Osteocyte (in vitro differentiated cells): ENCODE measurements at regions not wholly inside any gene's neighbourhood (a gene's known extent, or its start where the extent isn't known, plus 50 kb on each side); places are given as distances from the start of the nearest gene placed in this dataset.

Source experiments
- DNase-seq: peaks from one replicate; pipeline ENCODE4 v3.0.0; 2021; ENCODE audit warnings: mixed read lengths; ENCODE audit not compliant: unreplicated experiment; ENCODE audit errors: extremely low spot score
- H3K27ac Mint-ChIP-seq: one replicate; pipeline ENCODE4 v1.8.0; 2021; ENCODE audit warnings: mild to moderate bottlenecking, mixed read lengths; ENCODE audit not compliant: unreplicated experiment
- H3K27me3 Mint-ChIP-seq: one replicate; pipeline ENCODE4 v1.8.0; 2021; ENCODE audit warnings: mixed read lengths; ENCODE audit not compliant: unreplicated experiment
- H3K36me3 Mint-ChIP-seq: one replicate; pipeline ENCODE4 v1.8.0; 2021; ENCODE audit warnings: mixed read lengths; ENCODE audit not compliant: unreplicated experiment
- H3K4me1 Mint-ChIP-seq: one replicate; pipeline ENCODE4 v1.8.0; 2021; ENCODE audit warnings: mixed read lengths; ENCODE audit not compliant: unreplicated experiment
- H3K4me3 Mint-ChIP-seq: one replicate; pipeline ENCODE4 v1.8.0; 2021; ENCODE audit warnings: mild to moderate bottlenecking, moderate library complexity, mixed read lengths; ENCODE audit not compliant: unreplicated experiment
- H3K9me3 Mint-ChIP-seq: one replicate; pipeline ENCODE4 v1.8.0; 2021; ENCODE audit warnings: mixed read lengths; ENCODE audit not compliant: unreplicated experiment
- TF ChIP-seq, protein P1 (sequence below): fragments of 200-600 bp; sonication (generic); IDR thresholded peaks from 2 replicates; pipeline ENCODE4 v1.5.0; 2021; ENCODE audit warnings: antibody characterized with exemption, mild to moderate bottlenecking, moderate library complexity

DNA sequence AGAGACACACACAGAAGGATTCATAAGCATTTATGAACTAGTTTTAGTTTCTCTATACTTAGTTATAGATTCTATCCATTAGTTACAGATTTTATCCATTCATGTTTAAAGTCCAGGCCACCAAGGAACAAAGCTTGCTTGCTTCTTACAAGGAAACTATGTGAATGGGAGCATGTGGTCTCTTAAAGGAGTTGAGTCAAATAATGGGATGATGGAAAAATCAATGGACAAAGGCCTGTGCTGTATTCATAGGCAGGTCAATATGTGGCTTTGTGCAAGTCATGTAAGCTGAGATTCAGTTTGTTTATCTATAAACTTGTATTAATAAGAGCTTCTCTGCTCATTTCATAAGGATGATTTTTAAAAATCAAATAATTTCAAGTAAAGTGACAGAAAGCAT, 172.8 kb upstream of the CDK1 start:
- Mint-ChIP-seq H3K4me1 (peaks cover 4% of the 10 kb centered on the region), H3K9me3 (no peaks in the 10 kb centered on the region), H3K4me3 (no peak overlapping the region), H3K27ac (no peak overlapping the region), H3K36me3 (no peaks in the 10 kb centered on the region), H3K27me3 (no peaks in the 10 kb centered on the region)
- DNase-seq: no peak
- TF ChIP-seq, protein P1, sequence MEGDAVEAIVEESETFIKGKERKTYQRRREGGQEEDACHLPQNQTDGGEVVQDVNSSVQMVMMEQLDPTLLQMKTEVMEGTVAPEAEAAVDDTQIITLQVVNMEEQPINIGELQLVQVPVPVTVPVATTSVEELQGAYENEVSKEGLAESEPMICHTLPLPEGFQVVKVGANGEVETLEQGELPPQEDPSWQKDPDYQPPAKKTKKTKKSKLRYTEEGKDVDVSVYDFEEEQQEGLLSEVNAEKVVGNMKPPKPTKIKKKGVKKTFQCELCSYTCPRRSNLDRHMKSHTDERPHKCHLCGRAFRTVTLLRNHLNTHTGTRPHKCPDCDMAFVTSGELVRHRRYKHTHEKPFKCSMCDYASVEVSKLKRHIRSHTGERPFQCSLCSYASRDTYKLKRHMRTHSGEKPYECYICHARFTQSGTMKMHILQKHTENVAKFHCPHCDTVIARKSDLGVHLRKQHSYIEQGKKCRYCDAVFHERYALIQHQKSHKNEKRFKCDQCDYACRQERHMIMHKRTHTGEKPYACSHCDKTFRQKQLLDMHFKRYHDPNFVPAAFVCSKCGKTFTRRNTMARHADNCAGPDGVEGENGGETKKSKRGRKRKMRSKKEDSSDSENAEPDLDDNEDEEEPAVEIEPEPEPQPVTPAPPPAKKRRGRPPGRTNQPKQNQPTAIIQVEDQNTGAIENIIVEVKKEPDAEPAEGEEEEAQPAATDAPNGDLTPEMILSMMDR: no peak

DNA sequence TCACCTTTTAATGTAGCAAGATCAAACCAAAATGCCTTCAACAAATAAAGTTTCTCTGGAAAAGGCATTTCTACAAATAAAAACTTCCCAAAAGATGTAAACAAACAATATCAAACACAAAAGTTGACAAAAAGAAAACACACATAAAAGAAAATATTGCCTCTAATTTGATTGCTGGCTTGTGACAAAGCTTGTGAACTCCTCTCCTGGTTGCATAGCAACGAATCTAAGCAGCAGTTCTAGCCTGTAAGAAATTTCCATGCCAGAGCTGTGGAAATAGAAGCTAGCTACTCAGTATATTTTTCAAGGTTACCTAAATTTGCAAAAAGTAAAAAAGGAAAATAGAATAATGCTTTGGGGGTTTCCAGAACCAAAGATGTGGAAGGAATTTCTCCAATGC, 173.9 kb upstream of the CDK1 start:
- Mint-ChIP-seq H3K27ac (no peak overlapping the region), H3K4me1 (peaks cover 4% of the 10 kb centered on the region), H3K9me3 (no peaks in the 10 kb centered on the region), H3K4me3 (no peak overlapping the region), H3K36me3 (no peaks in the 10 kb centered on the region), H3K27me3 (no peaks in the 10 kb centered on the region)
- TF ChIP-seq, protein P1: no peak
- no peak for DNase-seq

DNA sequence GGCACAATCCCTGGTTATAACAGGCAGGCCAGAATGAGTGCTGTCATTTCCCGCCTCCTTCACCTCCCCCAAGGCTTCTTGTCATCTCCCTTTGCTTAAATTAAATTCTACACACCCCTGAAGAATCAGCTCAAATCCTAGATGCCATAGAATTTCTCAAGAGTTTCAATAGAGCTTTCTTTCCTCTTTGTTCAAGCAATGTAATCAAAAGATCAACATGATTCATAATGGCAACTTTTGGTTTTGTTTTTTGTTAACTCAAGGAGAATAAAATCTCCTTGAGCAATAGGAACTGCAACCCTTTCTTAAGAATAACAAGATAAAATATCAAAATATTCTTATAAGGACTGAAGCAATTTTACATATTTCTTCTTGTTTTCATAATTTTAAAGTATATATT, 180.8 kb upstream of the CDK1 start:
- Mint-ChIP-seq H3K4me1 (peaks cover 6% of the 10 kb centered on the region), H3K4me3 (no peak overlapping the region), H3K36me3 (no peaks in the 10 kb centered on the region), H3K9me3 (no peaks in the 10 kb centered on the region), H3K27ac (no peak overlapping the region), H3K27me3 (no peaks in the 10 kb centered on the region)
- TF ChIP-seq, protein P1: no peak
- DNase-seq: no peak

DNA sequence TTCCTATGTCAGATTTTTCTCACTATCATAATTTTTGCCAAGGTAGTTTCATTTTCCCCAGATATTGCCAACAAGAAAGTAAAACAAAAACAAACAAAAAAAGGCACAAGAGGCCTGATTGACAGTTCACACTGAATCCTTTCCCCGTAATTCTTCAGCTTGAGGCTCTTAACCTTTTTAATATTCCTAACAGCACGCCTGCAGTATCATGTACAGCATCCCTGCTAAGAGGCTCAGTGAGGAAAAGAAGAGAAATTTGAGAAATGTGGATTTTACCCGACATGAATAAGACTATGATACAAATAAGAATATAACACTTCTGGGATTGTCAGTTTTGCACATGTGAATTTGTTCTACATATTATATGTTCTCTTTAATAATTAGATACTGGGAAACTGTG, 182.4 kb upstream of the CDK1 start:
- Mint-ChIP-seq H3K4me1 (peaks cover 6% of the 10 kb centered on the region), H3K27me3 (no peaks in the 10 kb centered on the region), H3K27ac (no peak overlapping the region), H3K9me3 (no peaks in the 10 kb centered on the region), H3K36me3 (no peaks in the 10 kb centered on the region), H3K4me3 (no peak overlapping the region)
- TF ChIP-seq, protein P1: no peak
- no peak for DNase-seq

DNA sequence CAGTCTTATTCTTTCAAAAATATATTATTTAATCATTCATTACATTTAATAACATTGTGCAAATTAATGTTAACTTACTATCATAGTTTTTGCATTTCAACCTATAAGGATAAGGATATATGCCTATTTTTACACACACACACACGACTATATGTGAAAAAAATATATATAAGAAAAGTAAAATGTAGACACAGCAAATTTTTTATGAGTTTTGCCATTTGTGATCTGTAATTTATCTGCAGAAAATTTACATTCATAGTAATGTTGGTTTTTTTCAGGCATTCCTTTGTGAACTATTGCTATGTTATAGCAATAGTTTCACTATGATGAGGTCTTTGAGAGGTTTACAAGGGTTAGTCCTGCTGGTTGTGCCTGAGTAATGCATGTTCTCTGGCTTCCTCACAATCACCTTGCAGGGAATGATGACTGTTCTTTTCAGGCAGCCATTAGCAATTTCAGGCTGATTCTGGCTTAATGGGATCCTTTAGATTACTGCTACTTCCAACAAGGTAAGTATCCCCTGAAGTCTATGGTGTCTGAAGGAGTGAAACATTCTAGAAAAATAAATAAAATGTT, 183.7 kb upstream of the CDK1 start:
- Mint-ChIP-seq H3K9me3 (no peaks in the 10 kb centered on the region), H3K27me3 (no peaks in the 10 kb centered on the region), H3K36me3 (no peaks in the 10 kb centered on the region), H3K4me1 (peaks cover 6% of the 10 kb centered on the region), H3K27ac (no peak overlapping the region), H3K4me3 (no peak overlapping the region)
- TF ChIP-seq, protein P1: no peak
- DNase-seq: no peak
